Forelimb muscle (tissue), 1 donor: ENCODE measurements at regions not wholly inside any gene's neighbourhood (a gene's known extent, or its start where the extent isn't known, plus 50 kb on each side); places are given as distances from the start of the nearest gene placed in this dataset.

Experiments
- DNase-seq: peaks from one replicate; pipeline ENCODE4 v3.0.0-alpha.2; 2013; ENCODE audit warnings: low read depth

GRCh38 chr22:48192071-48192470, 1429.6 kb downstream of the TBC1D22A start:
- no peak for DNase-seq

DNA sequence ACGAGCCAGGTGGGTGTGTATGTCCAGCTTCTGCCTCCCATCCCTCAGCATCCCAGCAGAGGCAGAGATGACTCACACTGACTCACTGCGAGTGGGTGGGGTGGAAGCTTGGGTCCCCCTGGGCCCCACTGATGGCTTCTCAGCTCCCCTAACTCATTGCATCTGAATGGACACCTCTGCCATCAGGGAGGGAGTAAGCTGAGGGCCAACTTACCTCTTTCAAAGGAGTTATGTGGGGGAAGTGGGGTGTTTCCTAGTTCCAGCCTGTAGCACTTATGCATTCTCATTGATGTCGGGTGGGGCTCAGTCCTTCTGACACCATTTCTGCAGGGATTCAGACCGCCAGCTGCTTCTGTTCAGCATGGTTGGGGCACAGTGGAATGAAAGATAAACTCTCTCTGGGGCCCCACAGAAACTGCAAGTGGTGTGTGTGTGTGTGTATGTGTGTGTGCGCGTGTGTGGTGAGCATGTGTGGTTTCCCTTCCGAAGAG, 1425.8 kb downstream of the TBC1D22A start:
- DNase-seq = no peak

DNA sequence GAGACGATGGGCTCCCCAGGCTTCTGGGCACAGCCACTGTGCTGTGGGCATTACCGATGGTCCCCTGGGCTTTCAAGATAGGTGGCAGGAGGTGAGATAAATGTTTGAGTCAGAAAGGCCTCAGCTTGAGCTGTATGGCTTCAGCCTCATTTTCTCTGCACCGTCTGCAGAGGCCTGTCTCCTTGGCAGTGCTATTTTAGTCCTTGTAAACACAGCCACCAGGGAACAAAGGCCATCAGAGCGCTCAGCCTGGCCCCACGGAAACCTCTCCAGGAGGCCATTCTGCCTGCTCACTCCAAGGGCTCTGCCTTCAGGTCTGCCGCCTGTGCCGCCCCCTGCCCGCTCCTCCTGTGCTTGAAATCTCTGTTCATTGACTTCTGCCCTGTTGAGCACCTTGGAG, 1424.9 kb downstream of the TBC1D22A start:
- DNase-seq = no peak

- DNase-seq = no peak
These were observed 1423.8 kb downstream of the TBC1D22A start for GRCh38 chr22:48186146-48186790.

- no peak for DNase-seq
These were observed 1422.9 kb downstream of the TBC1D22A start for GRCh38 chr22:48185071-48186055.

GRCh38 chr22:48182846-48183805, 1420.7 kb downstream of the TBC1D22A start:
- DNase-seq = no peak

GRCh38 chr22:48182031-48182430, 1419.6 kb downstream of the TBC1D22A start:
- no peak for DNase-seq

DNA sequence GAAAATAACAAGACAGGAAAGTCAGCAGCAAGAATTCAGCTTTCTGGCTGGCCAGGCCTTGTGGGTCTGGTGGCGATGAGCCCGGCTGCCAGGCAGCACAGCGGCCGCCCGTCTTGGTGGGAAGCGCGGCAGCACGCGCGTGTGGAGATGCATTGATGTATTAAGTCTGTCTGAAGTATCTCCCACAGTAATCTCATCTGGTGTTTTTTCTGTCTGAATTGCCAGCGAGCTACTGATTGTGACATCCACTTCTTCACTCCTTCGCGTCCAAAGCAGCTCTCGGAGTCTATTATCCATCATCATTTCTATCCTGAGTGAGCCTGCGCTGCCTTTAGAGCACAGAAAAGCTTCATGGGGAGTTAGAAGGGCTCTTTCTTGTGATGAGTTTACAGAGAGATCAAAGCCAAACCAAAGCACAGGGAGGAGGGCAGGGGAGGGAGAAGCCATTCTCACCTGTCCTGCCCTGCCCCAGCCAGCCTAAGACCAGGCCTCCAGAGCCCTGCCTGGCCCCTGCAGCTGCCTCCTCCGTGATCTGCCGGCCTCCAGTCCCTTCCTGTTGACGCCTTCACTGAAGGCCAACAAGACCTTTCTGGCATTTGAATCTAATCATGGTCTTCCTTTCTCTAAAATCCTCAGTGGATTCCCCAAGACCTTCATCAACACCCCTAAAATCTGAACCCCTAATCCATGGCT, 1419.0 kb downstream of the TBC1D22A start:
- DNase-seq = no peak

GRCh38 chr22:48180631-48181030, 1418.2 kb downstream of the TBC1D22A start:
- DNase-seq = no peak

- no peak for DNase-seq
These were observed 1417.4 kb downstream of the TBC1D22A start for GRCh38 chr22:48179571-48180546.

DNA sequence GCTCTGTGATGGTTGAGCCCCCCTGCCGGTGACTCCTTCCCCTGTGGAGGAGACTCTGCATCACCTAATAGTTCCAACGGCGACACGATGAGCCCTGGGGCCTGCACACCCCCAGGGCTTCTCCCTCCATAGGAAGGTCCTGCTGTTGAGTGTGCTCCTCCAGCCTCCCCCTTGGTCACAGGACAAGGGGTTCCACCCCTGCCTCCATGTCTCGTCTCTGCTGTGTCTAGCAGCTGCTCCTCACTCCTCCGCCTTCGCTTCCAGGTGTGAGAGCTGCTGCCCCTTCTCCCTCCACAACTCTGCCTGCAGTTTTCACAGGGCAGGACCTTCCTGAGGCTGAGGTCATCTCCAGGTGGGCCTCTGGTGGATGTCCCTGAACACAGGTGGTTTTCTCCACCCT, 1416.1 kb downstream of the TBC1D22A start:
- DNase-seq = no peak

GRCh38 chr22:48177631-48178030, 1415.2 kb downstream of the TBC1D22A start:
- no peak for DNase-seq

GRCh38 chr22:48175721-48176120, 1413.3 kb downstream of the TBC1D22A start:
- DNase-seq = no peak

DNA sequence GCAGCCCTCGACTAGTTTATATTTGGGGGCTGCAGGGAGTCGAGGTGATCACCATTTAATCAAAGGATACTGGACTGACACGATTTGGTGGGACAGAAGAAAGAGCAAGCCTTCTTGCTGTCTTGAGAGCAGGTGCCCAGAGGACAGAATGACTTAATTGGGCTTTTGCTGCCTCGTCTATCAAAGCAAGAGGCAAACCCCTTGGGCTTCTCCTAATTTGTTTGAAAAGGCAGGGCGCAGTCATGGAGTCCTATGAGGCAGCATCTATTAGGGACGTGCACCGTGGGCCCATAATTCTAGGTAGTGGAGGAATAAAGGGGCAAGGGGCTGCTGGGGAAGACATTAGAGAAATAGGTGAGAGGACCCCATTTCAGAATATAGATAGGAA, 1411.3 kb downstream of the TBC1D22A start:
- DNase-seq = no peak

- no peak for DNase-seq
These were observed 1410.8 kb downstream of the TBC1D22A start for GRCh38 chr22:48173061-48173772.

GRCh38 chr22:48171271-48171691, 1408.8 kb downstream of the TBC1D22A start:
- no peak for DNase-seq

GRCh38 chr22:48169227-48169626, 1406.8 kb downstream of the TBC1D22A start:
- DNase-seq = no peak

- DNase-seq = no peak
These were observed 1404.8 kb downstream of the TBC1D22A start for GRCh38 chr22:48167238-48167637.

GRCh38 chr22:48161298-48161697, 1398.8 kb downstream of the TBC1D22A start:
- no peak for DNase-seq
